Epithelial cell of esophagus (primary cell): ENCODE measurements at regions not wholly inside any gene's neighbourhood (a gene's known extent, or its start where the extent isn't known, plus 50 kb on each side); places are given as distances from the start of the nearest gene placed in this dataset.
A peak's percentile ranks its signal among the peaks of the same experiment; 100 is the strongest.

Experiments
- DNase-seq: peaks from one replicate; pipeline ENCODE4 v3.0.0; 2010; ENCODE audit warnings: low read depth
- H3K4me3 ChIP-seq: 2 replicates; pipeline ENCODE4 v1.5.1; 2011; ENCODE audit warnings: mild to moderate bottlenecking, low read length, control low read depth
- TF ChIP-seq, protein P1 (sequence below): IDR thresholded peaks from 2 replicates; pipeline ENCODE4 v1.5.1; 2011; ENCODE audit warnings: low read depth, mild to moderate bottlenecking, low read length, control low read depth, inconsistent platforms; ENCODE audit not compliant: insufficient read depth; ENCODE audit errors: missing control alignments

DNA sequence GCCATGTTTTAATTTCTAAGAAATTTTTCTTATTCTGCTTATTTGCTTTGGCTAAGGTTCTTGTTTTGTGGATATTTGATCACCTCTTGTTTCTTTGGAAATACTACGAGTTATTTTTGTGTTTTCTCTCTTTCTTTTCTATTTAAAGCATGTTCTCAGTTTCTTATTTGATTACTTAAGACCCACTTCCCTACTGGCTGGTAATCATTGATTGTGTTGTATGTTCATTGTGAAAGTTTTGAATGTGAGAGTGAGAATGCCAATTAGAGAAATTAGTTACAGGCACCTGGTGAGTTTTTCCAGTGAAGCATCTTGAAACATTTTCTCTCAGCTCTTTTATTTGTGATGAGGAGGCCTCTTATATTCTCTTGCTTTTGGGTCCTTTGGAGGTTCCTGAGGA lies 226.7 kb upstream of the MC4R start:
- DNase-seq = no peak
- TF ChIP-seq, protein P1, sequence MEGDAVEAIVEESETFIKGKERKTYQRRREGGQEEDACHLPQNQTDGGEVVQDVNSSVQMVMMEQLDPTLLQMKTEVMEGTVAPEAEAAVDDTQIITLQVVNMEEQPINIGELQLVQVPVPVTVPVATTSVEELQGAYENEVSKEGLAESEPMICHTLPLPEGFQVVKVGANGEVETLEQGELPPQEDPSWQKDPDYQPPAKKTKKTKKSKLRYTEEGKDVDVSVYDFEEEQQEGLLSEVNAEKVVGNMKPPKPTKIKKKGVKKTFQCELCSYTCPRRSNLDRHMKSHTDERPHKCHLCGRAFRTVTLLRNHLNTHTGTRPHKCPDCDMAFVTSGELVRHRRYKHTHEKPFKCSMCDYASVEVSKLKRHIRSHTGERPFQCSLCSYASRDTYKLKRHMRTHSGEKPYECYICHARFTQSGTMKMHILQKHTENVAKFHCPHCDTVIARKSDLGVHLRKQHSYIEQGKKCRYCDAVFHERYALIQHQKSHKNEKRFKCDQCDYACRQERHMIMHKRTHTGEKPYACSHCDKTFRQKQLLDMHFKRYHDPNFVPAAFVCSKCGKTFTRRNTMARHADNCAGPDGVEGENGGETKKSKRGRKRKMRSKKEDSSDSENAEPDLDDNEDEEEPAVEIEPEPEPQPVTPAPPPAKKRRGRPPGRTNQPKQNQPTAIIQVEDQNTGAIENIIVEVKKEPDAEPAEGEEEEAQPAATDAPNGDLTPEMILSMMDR = no peak
- no peak overlapping the region for H3K4me3 ChIP-seq

DNA sequence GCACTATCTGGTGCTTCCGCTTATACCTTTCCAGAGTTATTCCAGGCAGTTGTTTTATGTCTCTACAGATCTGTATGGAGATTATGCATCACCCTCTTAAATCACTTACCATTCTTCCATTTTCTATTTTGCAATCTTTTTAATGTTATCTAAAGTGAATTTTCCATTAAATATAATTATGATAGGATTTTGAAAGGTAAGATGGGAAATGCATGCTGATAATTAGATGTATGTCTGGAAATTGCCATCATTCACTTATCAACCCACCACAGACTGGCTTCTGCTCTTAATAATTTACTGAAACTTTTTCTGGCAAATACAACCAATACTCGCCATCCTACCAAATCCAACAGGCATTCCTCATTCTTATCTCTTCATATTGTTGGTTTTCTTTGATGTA lies 227.4 kb upstream of the MC4R start:
- H3K4me3 ChIP-seq = no peak overlapping the region
- DNase-seq = no peak
- TF ChIP-seq, protein P1 = no peak

DNA sequence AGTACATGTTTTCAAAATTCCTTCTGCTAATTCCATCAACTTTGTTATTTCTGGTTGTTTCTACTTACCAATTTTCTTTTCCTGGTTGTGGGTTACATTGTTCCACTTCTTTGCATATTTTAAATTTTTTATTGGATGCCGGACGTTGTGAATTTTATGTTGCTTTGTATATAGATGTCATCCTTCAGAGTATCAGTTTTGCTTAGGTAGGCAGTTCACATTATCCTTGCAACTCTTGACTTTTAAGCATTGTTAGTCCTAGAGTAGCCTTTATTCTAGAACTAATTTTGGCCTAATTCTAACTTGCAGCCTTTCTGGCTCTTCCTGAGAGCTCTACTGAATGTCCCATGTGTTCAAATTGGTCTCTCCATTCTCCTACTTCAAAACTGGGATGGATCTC lies 228.7 kb upstream of the MC4R start:
- DNase-seq = no peak
- TF ChIP-seq, protein P1 = no peak

DNA sequence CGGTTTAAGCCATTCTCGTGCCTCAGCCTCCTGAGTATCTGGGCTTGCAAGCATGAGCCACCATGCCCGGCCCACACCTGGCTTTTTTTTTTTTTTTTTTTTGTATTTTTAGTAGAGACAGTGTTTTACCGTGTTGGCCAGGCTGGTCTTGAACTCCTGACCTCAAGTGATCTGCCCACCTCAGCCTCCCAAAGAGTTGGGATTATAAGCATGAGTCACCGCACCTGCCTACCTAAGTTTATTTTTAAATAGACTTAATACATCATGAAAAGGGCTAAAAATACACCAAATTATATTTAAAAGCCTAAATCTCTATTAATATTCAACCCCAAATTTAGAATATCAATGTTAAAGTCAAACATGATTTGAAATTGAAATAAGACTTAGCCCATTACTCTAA lies 250.8 kb upstream of the MC4R start:
- DNase-seq = no peak
- TF ChIP-seq, protein P1 = no peak
- H3K4me3 ChIP-seq = no peak overlapping the region

More for the DNA sequence above, 228.7 kb upstream of the MC4R start:
- no peak overlapping the region for H3K4me3 ChIP-seq

DNA sequence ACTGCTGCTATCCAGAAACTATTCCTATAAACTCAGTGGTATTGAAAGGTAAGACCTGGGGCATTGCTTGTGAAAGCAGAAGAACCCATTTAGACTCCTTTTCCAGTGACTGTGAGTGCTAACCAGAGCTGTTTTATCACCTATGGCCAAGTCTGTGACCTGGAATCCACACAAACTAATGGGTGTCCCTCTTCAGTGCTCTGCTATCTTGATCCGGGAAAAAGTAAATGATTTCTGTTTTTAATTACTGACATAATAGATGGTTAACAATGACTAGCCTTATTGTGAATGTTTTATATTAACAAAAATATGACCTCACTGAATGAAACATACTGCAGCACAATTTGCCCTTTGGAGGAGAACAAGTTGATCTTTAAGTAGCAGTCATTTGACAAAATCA lies 251.6 kb upstream of the MC4R start:
- DNase-seq = no peak
- H3K4me3 ChIP-seq = no peak overlapping the region
- TF ChIP-seq, protein P1 = no peak

DNA sequence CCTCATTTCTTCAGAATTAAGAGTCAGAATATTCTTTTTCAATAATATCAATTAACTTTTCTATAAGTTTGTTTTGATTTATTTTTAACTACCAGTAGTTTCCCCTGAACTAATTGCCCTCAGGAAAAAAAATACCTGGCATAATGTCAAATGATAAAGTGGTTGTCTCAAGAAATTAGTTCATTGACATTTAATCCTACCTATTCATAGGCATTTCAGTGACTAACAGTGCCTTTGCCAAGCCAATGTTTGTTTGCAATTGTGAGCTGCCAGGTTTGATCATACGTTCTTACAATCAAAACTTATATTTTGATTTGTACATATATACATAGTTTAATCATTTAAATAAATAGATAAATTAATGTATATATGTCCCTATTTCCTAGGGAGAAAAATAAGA lies 267.3 kb upstream of the MC4R start:
- TF ChIP-seq, protein P1 = no peak
- DNase-seq = peak; percentile 29
- H3K4me3 ChIP-seq = no peak overlapping the region

DNA sequence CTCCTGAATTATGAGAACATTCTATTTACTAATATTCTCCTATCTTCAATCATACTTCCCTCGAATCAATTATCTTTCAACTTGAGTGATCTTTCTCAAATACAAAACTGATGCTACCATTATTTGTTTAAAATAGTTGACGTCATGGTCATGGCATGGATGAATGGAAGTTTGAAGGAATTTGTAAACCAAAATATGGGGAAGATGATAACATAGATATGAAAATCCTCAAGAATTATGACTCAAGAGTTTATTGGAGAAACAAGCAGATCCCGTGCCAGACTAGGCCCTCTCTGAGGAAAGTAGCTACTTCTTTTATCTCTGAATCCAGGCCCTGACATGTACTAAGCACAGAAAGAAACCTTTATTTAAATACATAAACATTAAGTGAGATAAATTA lies 270.4 kb upstream of the MC4R start:
- TF ChIP-seq, protein P1 = no peak
- DNase-seq = no peak
- no peak overlapping the region for H3K4me3 ChIP-seq
